ENCODE measurements at regions not wholly inside any gene's neighbourhood (a gene's known extent, or its start where the extent isn't known, plus 50 kb on each side); places are given as distances from the start of the nearest gene placed in this dataset.

DNA sequence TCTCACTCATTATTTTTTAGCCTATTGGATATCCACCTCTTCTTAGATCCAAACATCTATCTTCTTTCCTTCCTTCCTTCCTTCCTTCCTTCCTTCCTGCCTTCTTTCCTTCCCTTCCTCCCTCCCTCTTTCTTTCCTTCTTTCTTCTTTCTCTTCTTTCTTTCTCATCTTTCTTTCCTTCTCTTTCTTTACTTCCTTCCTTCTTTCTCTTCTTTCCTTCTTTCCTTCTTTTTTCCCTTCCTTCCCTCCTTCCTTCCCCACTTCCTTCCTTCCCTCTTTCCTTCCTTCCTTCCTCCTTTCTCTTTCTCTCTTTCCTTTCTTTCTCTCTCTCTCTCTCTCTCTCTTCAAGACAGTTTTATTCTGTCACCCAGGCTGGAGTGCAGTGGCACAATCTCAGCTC is 1239.8 kb downstream of the PCDH7 start:
- TF ChIP-seq EP300 (IDR thresholded peaks at IDR 0.05; ENCODE audit: borderline replicate concordance) (no peak), YY1 (IDR thresholded peaks at IDR 0.05; ENCODE audit: low read depth) (no peak), CREB1 (IDR thresholded peaks at IDR 0.05; ENCODE audit: low read depth) (no peak), TEAD4 (IDR thresholded peaks at IDR 0.05) (no peak), CEBPB (IDR thresholded peaks at IDR 0.05) (no peak), FOXM1 (IDR thresholded peaks at IDR 0.05; ENCODE audit: borderline replicate concordance, low read depth) (no peak)
- TF ChIP-seq, protein P1, sequence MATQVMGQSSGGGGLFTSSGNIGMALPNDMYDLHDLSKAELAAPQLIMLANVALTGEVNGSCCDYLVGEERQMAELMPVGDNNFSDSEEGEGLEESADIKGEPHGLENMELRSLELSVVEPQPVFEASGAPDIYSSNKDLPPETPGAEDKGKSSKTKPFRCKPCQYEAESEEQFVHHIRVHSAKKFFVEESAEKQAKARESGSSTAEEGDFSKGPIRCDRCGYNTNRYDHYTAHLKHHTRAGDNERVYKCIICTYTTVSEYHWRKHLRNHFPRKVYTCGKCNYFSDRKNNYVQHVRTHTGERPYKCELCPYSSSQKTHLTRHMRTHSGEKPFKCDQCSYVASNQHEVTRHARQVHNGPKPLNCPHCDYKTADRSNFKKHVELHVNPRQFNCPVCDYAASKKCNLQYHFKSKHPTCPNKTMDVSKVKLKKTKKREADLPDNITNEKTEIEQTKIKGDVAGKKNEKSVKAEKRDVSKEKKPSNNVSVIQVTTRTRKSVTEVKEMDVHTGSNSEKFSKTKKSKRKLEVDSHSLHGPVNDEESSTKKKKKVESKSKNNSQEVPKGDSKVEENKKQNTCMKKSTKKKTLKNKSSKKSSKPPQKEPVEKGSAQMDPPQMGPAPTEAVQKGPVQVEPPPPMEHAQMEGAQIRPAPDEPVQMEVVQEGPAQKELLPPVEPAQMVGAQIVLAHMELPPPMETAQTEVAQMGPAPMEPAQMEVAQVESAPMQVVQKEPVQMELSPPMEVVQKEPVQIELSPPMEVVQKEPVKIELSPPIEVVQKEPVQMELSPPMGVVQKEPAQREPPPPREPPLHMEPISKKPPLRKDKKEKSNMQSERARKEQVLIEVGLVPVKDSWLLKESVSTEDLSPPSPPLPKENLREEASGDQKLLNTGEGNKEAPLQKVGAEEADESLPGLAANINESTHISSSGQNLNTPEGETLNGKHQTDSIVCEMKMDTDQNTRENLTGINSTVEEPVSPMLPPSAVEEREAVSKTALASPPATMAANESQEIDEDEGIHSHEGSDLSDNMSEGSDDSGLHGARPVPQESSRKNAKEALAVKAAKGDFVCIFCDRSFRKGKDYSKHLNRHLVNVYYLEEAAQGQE (IDR thresholded peaks at IDR 0.05; ENCODE audit: low read depth): no peak
- TF ChIP-seq, protein P2, sequence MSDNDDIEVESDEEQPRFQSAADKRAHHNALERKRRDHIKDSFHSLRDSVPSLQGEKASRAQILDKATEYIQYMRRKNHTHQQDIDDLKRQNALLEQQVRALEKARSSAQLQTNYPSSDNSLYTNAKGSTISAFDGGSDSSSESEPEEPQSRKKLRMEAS (IDR thresholded peaks at IDR 0.05): no peak
